Mesothelial cell of epicardium (in vitro differentiated cells): ENCODE measurements at regions not wholly inside any gene's neighbourhood (a gene's known extent, or its start where the extent isn't known, plus 50 kb on each side); places are given as distances from the start of the nearest gene placed in this dataset.
"Not testable (repeated sequence)": the region's sequence is repeated elsewhere in the genome, so short reads cannot be mapped to it uniquely, and the experiment has no call there.

Experiments
- DNase-seq, 2 experiments: peaks; one replicate each; pipeline ENCODE4 v3.0.0; 2021; ENCODE audit warnings: low spot score in 2 of 2; ENCODE audit not compliant: unreplicated experiment in 2 of 2
- H3K27ac Mint-ChIP-seq: 2 replicates; pipeline ENCODE4 v1.8.0; 2021; ENCODE audit warnings: mixed read lengths
- H3K27me3 Mint-ChIP-seq: 2 replicates; pipeline ENCODE4 v1.8.0; 2021; ENCODE audit warnings: low read depth, mixed read lengths
- H3K36me3 Mint-ChIP-seq: 2 replicates; pipeline ENCODE4 v1.8.0; 2021; ENCODE audit warnings: mixed read lengths
- H3K4me1 Mint-ChIP-seq: 2 replicates; pipeline ENCODE4 v1.8.0; 2021; ENCODE audit warnings: mixed read lengths
- H3K4me3 Mint-ChIP-seq: 2 replicates; pipeline ENCODE4 v1.8.0; 2021; ENCODE audit warnings: mild to moderate bottlenecking, moderate library complexity, mixed read lengths
- H3K9me3 Mint-ChIP-seq: 2 replicates; pipeline ENCODE4 v1.8.0; 2021; ENCODE audit warnings: mixed read lengths
- CTCF ChIP-seq: fragments of 200-600 bp; sonication (generic); IDR thresholded peaks from one replicate; pipeline ENCODE4 v1.5.0; 2021; ENCODE audit warnings: antibody characterized with exemption; ENCODE audit not compliant: unreplicated experiment

GRCh38 chr1:88612292-88612691 lies 71.8 kb upstream of the PKN2 start:
- Mint-ChIP-seq H3K27ac (no peak overlapping the region), H3K9me3 (peaks cover 6% of the 10 kb centered on the region), H3K4me1 (no peaks in the 10 kb centered on the region), H3K36me3 (no peaks in the 10 kb centered on the region), H3K27me3 (no peaks in the 10 kb centered on the region), H3K4me3 (no peak overlapping the region)
- no peak for DNase-seq
- no peak for TF ChIP-seq CTCF

DNA sequence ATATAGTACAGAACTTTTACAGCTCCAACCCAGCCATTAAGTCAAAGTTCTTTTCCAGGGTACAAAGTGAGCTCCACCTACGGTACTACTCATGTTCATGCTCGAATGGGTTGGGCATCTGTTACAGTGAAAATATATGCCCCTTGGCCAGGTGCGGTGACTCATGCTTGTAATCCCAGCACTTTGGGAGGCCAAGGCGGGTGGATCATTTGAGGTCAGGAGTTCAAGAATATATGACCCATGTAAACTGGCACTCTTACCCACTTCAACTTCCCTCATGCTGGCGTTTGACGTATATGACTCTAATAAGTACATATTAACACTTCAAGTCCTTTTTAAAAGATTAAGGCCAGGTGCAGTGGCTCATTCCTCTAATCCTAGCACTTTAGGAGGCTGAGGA lies 71.3 kb upstream of the PKN2 start:
- TF ChIP-seq CTCF: no peak
- H3K27ac Mint-ChIP-seq: no peak overlapping the region
- H3K9me3 Mint-ChIP-seq: peaks cover 11% of the 10 kb centered on the region
- peaks cover 2% of the 10 kb centered on the region for H3K36me3 Mint-ChIP-seq
- H3K4me3 Mint-ChIP-seq: no peak overlapping the region
- no peaks in the 10 kb centered on the region for H3K27me3 Mint-ChIP-seq
- H3K4me1 Mint-ChIP-seq: no peaks in the 10 kb centered on the region
- DNase-seq: no peak

GRCh38 chr1:88618331-88618730 lies 65.7 kb upstream of the PKN2 start:
- no peak for TF ChIP-seq CTCF
- H3K4me3 Mint-ChIP-seq: no peak overlapping the region
- peaks cover 9% of the 10 kb centered on the region for H3K36me3 Mint-ChIP-seq
- no peaks in the 10 kb centered on the region for H3K4me1 Mint-ChIP-seq
- H3K9me3 Mint-ChIP-seq: peaks cover 54% of the 10 kb centered on the region
- no peaks in the 10 kb centered on the region for H3K27me3 Mint-ChIP-seq
- H3K27ac Mint-ChIP-seq: no peak overlapping the region
- no peak for DNase-seq

- not testable (repeated sequence) for H3K4me1 Mint-ChIP-seq, H3K4me3 Mint-ChIP-seq, H3K36me3 Mint-ChIP-seq, H3K27ac Mint-ChIP-seq, DNase-seq, H3K27me3 Mint-ChIP-seq
- H3K9me3 Mint-ChIP-seq: peaks cover 50% of the 10 kb centered on the region
Measured at GRCh38 chr1:88623101-88623500, 61.0 kb upstream of the PKN2 start.
